Sigmoid colon (tissue), 6 donors: ENCODE measurements at regions not wholly inside any gene's neighbourhood (a gene's known extent, or its start where the extent isn't known, plus 50 kb on each side); places are given as distances from the start of the nearest gene placed in this dataset.

Experiments used
- DNase-seq: peaks from one replicate; pipeline ENCODE4 v3.0.0-alpha.2; 2019
- H3K27ac ChIP-seq, 4 donors: fragments of 200-600 bp; sonication (generic); one replicate each; pipeline ENCODE4 v1.5.1; 2016 to 2019; ENCODE audit warnings: mild to moderate bottlenecking in 1 of 4
- H3K27me3 ChIP-seq, 3 donors: fragments of 200-600 bp; sonication (generic); one replicate each; pipeline ENCODE4 v1.5.1; 2019; ENCODE audit warnings: mild to moderate bottlenecking in 1 of 3
- H3K36me3 ChIP-seq, 4 donors: fragments of 200-600 bp; sonication (generic); one replicate each; pipeline ENCODE4 v1.5.1; 2016 to 2019
- H3K4me1 ChIP-seq, 4 donors: fragments of 200-600 bp; sonication (generic); one replicate each; pipeline ENCODE4 v1.5.1; 2017 to 2019
- H3K4me3 ChIP-seq, 4 donors: fragments of 200-600 bp; sonication (generic); one replicate each; pipeline ENCODE4 v1.5.1; 2017 to 2019; ENCODE audit warnings: mild to moderate bottlenecking in 2 of 4, moderate library complexity in 1 of 4
- H3K9me3 ChIP-seq, 4 donors: fragments of 200-600 bp in 3 of 4; sonication (generic) in 3 of 4; one replicate each; pipeline versions ENCODE4 v1.5.1 to v1.6.1; 2013 to 2019
- EP300 ChIP-seq, 4 donors: sonication (generic); formaldehyde crosslinking; IDR thresholded peaks; one replicate each; pipeline ENCODE4 v1.6.1; 2017; ENCODE audit warnings: antibody characterized with exemption in 4 of 4
- POLR2A ChIP-seq, 2 donors: fragments of 450-650 bp; IDR thresholded peaks; one replicate each; pipeline ENCODE4 v1.6.1; 2016; ENCODE audit warnings: antibody characterized with exemption in 2 of 2, mild to moderate bottlenecking in 2 of 2, moderate library complexity in 2 of 2
- POLR2AphosphoS5 ChIP-seq, 4 donors: sonication (generic); formaldehyde crosslinking; IDR thresholded peaks; one replicate each; pipeline ENCODE4 v1.6.1; 2017; ENCODE audit warnings: antibody characterized with exemption in 4 of 4
- WGBS, 2 donors: extraction: QIAGEN DNeasy Blood & Tissue Kit; methylation state at CpG; one replicate each; pipeline ENCODE4 v1.1.7; 2013; 5-methylcytosine and 5-hydroxymethylcytosine counted together
- intact Hi-C: fragments of 100-400 bp; cut with DNase I; formaldehyde crosslinking; loops from one replicate; pipeline ENCODE4 v1.15.1; 2023
- TF ChIP-seq, protein P1 (sequence below), 4 experiments: fragments of 450-650 bp in 3 of 4; fragments of 200-600 bp in 1 of 4; IDR thresholded peaks; one replicate each; pipeline ENCODE4 v1.5.1; 2016 to 2019; ENCODE audit warnings: antibody characterized with exemption in 4 of 4, mild to moderate bottlenecking in 3 of 4, moderate library complexity in 2 of 4
- donor health status: healthy with polysubstance abuse.
- donor health status: healthy.

DNA sequence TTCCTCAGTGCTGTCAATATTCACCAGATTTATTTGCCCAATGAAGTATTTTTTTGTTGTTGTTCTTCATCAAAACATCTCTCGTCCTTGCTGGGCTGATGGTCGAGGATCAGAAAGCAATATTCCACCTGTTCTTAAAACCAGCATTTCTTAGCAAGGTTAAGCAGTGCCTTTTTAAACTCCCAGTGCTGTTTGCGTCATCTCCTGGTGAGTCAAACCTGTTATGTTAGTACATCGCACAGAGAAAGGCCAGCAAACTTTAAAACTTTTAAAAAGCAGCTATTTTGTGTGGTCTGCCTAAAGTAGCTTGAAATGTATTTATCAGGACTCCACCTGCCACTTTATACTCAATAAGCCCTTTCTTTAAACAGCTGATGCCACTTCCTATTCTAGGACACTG, 802.0 kb downstream of the KCNA4 start:
- no peak for DNase-seq
- intact Hi-C loops: no loop called here
- Histone ChIP-seq H3K4me3 (no peak overlapping the region), H3K4me1 (no peaks in the 10 kb centered on the region), H3K36me3 (no peaks in the 10 kb centered on the region), H3K27ac (no peak overlapping the region), H3K27me3 (no peaks in the 10 kb centered on the region), H3K9me3 (peaks cover 0 to 3% (median 0%) of the 10 kb centered on the region in 4 donors)
- 78 to 84% methylated on average over 4 of the region's 4 CpGs for WGBS, 2 donors
- TF ChIP-seq EP300 (IDR thresholded peaks at IDR 0.05) (no peak), POLR2A (IDR thresholded peaks at IDR 0.05) (no peak)
- TF ChIP-seq, protein P1, sequence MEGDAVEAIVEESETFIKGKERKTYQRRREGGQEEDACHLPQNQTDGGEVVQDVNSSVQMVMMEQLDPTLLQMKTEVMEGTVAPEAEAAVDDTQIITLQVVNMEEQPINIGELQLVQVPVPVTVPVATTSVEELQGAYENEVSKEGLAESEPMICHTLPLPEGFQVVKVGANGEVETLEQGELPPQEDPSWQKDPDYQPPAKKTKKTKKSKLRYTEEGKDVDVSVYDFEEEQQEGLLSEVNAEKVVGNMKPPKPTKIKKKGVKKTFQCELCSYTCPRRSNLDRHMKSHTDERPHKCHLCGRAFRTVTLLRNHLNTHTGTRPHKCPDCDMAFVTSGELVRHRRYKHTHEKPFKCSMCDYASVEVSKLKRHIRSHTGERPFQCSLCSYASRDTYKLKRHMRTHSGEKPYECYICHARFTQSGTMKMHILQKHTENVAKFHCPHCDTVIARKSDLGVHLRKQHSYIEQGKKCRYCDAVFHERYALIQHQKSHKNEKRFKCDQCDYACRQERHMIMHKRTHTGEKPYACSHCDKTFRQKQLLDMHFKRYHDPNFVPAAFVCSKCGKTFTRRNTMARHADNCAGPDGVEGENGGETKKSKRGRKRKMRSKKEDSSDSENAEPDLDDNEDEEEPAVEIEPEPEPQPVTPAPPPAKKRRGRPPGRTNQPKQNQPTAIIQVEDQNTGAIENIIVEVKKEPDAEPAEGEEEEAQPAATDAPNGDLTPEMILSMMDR (IDR thresholded peaks at IDR 0.05): no peak

DNA sequence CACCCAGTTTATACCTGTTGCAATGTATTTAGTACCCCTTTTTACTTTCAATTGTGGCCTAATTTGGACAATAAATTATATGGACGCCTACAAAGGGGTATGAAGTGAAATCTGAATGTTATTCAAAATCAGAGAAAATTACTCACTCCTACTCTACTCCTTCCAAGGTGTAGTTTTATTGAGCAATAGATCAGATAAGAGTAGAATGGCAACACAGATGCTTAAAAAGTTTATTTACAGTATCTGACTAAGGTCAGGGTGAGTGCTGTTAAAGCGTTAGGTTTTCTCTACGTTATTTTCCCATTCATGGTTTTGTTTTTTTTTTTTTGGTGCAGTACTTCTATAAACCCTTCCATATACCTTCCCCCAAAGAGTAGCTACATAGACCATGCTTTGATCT, 805.6 kb downstream of the KCNA4 start:
- intact Hi-C loops: no loop called here
- H3K4me3 ChIP-seq: no peak overlapping the region
- WGBS, 2 donors: 15 to 68% methylated on average over 3 of the region's 3 CpGs

GRCh38 chr11:29210426-29210825, 806.4 kb downstream of the KCNA4 start:
- DNase-seq: no peak
- Histone ChIP-seq H3K9me3 (no peaks in the 10 kb centered on the region), H3K4me1 (peaks cover 0 to 7% (median 4%) of the 10 kb centered on the region in 4 donors), H3K27ac (no peak overlapping the region), H3K36me3 (no peaks in the 10 kb centered on the region), H3K27me3 (no peaks in the 10 kb centered on the region), H3K4me3 (no peak overlapping the region)
- WGBS, 2 donors: 91 to 92% methylated on average over 2 of the region's 2 CpGs
- intact Hi-C loops: no loop called here
- no peak for TF ChIP-seq POLR2A (IDR thresholded peaks at IDR 0.05)
- TF ChIP-seq POLR2AphosphoS5 (IDR thresholded peaks at IDR 0.05): no peak
- no peak for TF ChIP-seq EP300 (IDR thresholded peaks at IDR 0.05)
- TF ChIP-seq, protein P1 (IDR thresholded peaks at IDR 0.05): no peak

More for the DNA sequence above, 805.6 kb downstream of the KCNA4 start:
- Histone ChIP-seq H3K9me3 (no peaks in the 10 kb centered on the region), H3K36me3 (no peaks in the 10 kb centered on the region), H3K4me1 (peaks cover 0 to 7% (median 4%) of the 10 kb centered on the region in 4 donors), H3K27me3 (no peaks in the 10 kb centered on the region), H3K27ac (no peak overlapping the region)
- no peak for DNase-seq
- TF ChIP-seq EP300 (IDR thresholded peaks at IDR 0.05): no peak
- TF ChIP-seq POLR2AphosphoS5 (IDR thresholded peaks at IDR 0.05): no peak
- no peak for TF ChIP-seq POLR2A (IDR thresholded peaks at IDR 0.05)
- TF ChIP-seq, protein P1 (IDR thresholded peaks at IDR 0.05): no peak

DNA sequence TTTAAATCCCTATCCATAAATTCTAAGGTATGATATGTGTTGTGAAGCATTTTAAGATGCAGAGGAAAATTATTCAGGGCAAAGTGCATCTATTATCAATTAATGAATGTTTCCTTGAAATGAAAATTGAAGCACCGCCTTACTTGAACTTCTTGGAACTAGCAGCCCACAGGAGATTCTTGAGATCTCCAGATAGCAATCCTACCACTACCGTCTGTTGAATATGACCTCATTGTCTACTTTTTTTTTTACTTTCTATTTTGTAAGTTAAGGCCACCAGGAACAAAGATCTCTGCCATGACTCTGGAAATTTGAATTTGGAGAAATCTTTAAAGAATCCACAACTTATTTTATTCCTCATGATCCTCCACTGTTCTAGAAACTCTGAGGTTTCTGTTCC, 808.7 kb downstream of the KCNA4 start:
- intact Hi-C loops: no loop called here
- H3K4me1 ChIP-seq: peaks cover 0 to 7% (median 4%) of the 10 kb centered on the region in 4 donors
- no peak overlapping the region for H3K4me3 ChIP-seq
- H3K27ac ChIP-seq: no peak overlapping the region
- no peak for TF ChIP-seq POLR2A (IDR thresholded peaks at IDR 0.05)
- TF ChIP-seq, protein P1 (IDR thresholded peaks at IDR 0.05): no peak
- no peak for TF ChIP-seq POLR2AphosphoS5 (IDR thresholded peaks at IDR 0.05)
- no peaks in the 10 kb centered on the region for H3K27me3 ChIP-seq
- no peaks in the 10 kb centered on the region for H3K9me3 ChIP-seq
- H3K36me3 ChIP-seq: no peaks in the 10 kb centered on the region
- DNase-seq: no peak
- 46 to 83% methylated on average over 2 of the region's 2 CpGs for WGBS, 2 donors

- Histone ChIP-seq H3K36me3 (no peaks in the 10 kb centered on the region), H3K9me3 (no peaks in the 10 kb centered on the region), H3K27me3 (no peaks in the 10 kb centered on the region), H3K4me3 (no peak overlapping the region), H3K4me1 (no peaks in the 10 kb centered on the region), H3K27ac (no peak overlapping the region)
- intact Hi-C loops: no loop called here
- DNase-seq: no peak
- TF ChIP-seq POLR2A (IDR thresholded peaks at IDR 0.05) (no peak), POLR2AphosphoS5 (IDR thresholded peaks at IDR 0.05) (no peak), EP300 (IDR thresholded peaks at IDR 0.05) (no peak)
- TF ChIP-seq, protein P1 (IDR thresholded peaks at IDR 0.05): no peak
- WGBS, 2 donors: 14 to 58% methylated on average over 11 of the region's 11 CpGs
Measured at GRCh38 chr11:29200791-29201562, 815.9 kb downstream of the KCNA4 start.
